AG10803 (cell line): ENCODE measurements at regions not wholly inside any gene's neighbourhood (a gene's known extent, or its start where the extent isn't known, plus 50 kb on each side); places are given as distances from the start of the nearest gene placed in this dataset.

Experiments used
- DNase-seq: peaks from one replicate; pipeline ENCODE4 v3.0.0; 2010; ENCODE audit warnings: low read depth
- H3K4me3 ChIP-seq: 2 replicates; pipeline ENCODE4 v1.5.1; 2011; ENCODE audit warnings: mild to moderate bottlenecking, low read length, control low read depth
- TF ChIP-seq, protein P1 (sequence below): conservative IDR thresholded peaks from 2 replicates; pipeline ENCODE4 v1.5.1; 2011; ENCODE audit warnings: mild to moderate bottlenecking, low read length, control low read depth, inconsistent platforms

DNA sequence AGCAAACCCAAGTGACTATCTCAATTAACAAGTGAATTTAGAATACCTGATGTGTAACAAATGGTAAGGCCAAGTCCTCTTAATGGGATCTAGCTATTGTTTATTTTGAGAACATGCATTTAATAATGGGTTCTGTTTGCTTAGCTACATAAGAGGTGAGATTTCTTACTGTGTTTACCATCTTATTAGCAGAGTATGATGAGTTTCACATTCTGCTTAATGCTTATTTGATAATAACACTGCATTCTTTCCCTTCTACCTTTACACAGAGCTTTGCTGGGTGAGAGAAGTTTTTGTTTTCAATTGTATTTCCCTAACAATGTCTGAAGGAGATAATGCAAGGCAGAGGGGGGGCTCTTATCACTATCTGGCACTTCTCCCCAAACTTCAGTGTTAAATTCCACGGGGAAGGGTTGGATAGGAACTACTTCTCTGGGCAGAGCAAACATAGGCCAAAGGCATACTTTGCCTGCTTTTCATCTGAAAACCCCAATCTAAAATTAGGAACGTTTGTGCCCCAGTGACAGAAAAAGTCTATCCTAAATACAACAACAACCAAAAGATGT, 129.0 kb upstream of the ATXN7L3B start:
- no peak for DNase-seq
- TF ChIP-seq, protein P1, sequence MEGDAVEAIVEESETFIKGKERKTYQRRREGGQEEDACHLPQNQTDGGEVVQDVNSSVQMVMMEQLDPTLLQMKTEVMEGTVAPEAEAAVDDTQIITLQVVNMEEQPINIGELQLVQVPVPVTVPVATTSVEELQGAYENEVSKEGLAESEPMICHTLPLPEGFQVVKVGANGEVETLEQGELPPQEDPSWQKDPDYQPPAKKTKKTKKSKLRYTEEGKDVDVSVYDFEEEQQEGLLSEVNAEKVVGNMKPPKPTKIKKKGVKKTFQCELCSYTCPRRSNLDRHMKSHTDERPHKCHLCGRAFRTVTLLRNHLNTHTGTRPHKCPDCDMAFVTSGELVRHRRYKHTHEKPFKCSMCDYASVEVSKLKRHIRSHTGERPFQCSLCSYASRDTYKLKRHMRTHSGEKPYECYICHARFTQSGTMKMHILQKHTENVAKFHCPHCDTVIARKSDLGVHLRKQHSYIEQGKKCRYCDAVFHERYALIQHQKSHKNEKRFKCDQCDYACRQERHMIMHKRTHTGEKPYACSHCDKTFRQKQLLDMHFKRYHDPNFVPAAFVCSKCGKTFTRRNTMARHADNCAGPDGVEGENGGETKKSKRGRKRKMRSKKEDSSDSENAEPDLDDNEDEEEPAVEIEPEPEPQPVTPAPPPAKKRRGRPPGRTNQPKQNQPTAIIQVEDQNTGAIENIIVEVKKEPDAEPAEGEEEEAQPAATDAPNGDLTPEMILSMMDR = no peak
- H3K4me3 ChIP-seq = no peak overlapping the region

DNA sequence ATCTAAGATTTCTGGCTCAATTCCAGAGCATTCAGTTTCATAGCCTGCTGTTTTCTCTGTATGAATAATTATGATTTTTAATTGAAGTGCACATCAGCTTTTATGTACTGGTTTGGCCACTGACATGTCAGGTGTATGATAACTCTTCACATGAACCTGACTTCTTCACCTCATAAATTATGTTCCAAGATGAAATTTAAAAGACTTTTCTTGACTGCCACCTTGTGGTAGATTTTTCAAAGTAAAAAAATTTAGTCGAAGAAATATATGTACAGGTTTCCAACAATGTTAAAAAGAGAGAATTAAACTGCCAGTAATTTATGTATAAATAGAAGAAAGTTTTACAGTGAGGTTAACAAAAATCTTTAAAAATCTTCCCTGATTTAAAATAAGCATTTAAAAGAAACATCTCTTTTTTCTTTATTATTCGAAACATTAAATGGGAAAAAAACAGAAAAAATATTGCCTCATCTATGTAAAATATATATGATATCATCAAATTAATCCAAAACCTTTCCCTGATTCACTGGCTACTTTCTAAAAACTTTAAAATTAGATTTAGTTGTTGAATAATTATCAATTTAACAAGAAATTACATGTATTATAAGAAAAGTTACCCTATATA, 124.9 kb upstream of the ATXN7L3B start:
- no peak overlapping the region for H3K4me3 ChIP-seq
- peak; percentile 0 for DNase-seq
- TF ChIP-seq, protein P1 = peak; percentile 43

DNA sequence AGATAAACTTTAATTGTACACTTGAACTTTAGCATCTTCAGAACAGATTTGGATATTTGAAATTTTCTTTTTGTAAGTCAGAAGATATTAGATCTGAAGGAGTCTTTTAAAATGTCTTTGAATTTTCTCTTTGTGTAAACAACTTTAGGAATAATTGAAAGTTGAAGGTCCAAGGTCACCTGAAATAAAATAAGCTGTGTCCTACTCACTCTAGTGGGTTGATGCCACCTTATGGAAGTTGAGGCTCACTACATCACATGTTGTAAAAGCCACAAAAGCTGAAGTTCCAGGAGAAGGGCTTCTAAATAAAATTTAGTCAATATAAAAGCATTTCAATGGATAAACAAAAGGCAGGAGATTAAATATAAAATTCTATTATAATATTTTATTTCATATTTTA, 122.0 kb upstream of the ATXN7L3B start:
- peak; percentile 2 for DNase-seq
- no peak overlapping the region for H3K4me3 ChIP-seq
- TF ChIP-seq, protein P1 = peak; percentile 38

DNA sequence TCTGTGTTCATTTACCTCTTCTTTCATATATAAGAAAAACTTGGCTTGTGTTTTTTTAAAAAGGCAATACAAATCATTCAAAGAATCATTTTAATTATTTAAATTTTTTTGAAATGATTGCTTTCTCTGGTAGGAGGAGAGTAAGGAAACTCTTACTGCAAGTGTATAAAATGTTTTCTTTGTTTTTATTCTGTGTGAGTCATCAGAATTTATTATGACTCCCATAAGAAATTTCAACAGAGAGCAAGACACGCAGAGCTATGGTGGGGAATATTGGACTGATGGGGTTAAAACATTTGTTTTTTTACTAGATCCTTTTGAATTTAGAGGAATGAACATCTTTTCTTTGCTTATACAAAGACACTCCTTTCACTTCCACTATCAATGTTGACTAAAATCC, 119.1 kb upstream of the ATXN7L3B start:
- no peak overlapping the region for H3K4me3 ChIP-seq
- TF ChIP-seq, protein P1 = no peak
- no peak for DNase-seq

DNA sequence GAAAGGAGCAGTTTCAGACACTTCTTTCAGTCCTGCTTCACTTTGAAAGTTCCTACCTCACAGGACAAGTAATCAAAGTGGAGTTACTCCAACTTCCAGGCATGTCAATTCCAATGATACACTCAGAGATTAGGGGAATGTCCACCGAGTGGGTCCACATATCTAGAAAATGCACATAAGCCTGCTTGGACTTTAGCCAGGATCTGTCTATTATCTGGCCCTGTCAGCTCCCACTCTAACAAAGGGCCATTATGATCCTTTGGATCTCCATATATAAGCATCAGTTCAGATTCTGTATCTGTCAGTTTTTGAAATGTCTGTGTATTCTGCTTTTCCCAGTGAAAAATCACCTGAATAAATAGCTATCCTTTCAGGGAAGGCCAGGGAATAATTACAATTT, 112.9 kb upstream of the ATXN7L3B start:
- DNase-seq = no peak
- H3K4me3 ChIP-seq = no peak overlapping the region
- TF ChIP-seq, protein P1 = no peak

DNA sequence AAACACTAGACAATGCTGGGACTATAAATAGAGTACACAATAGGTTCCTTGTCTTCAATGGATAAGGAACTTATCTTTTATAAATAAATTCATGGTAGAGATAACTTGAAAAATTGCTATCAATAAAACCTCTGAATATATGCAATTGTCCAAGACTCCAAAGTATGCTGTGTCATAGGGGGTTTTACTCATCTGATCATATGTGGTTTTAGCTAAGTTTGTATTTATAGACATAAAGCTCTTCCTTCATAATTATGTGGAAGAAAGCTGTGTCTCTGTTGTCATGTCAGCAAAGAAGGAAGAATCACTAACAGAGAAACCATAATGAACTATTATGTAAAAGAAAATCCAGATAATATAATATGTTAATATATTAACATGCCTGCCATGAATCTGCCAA, 111.5 kb upstream of the ATXN7L3B start:
- TF ChIP-seq, protein P1 = no peak
- DNase-seq = no peak
- H3K4me3 ChIP-seq = no peak overlapping the region

DNA sequence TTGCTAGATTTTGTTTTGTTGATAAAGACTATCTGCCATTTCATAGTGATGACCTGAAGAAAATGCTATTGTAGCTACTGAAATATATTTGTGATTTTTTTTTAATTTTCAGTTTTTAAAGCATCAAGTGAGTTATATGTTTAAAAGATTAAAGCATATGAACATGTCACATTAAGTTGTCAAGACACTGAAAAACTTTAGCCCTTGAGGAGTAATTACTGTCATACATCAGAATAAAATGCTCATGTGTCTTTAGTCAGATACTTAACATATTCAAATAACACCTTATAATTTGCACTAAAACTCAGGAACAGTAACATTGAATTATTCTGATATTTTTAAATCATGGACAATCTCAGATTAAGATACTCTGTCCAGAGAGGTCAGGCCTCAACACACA, 108.1 kb upstream of the ATXN7L3B start:
- no peak for DNase-seq
- TF ChIP-seq, protein P1 = no peak
- no peak overlapping the region for H3K4me3 ChIP-seq
